Gastroesophageal sphincter (tissue), 3 donors: ENCODE measurements at regions not wholly inside any gene's neighbourhood (a gene's known extent, or its start where the extent isn't known, plus 50 kb on each side); places are given as distances from the start of the nearest gene placed in this dataset.

Experiments used
- EP300 ChIP-seq: sonication (generic); formaldehyde crosslinking; IDR thresholded peaks from one replicate; pipeline ENCODE4 v1.6.1; 2017; ENCODE audit warnings: antibody characterized with exemption, mild to moderate bottlenecking
- POLR2A ChIP-seq, 2 donors: fragments of 450-650 bp; IDR thresholded peaks; one replicate each; pipeline ENCODE4 v1.6.1; 2017; ENCODE audit warnings: antibody characterized with exemption in 2 of 2, mild to moderate bottlenecking in 2 of 2, moderate library complexity in 1 of 2
- POLR2AphosphoS5 ChIP-seq: sonication (generic); formaldehyde crosslinking; IDR thresholded peaks from one replicate; pipeline ENCODE4 v1.6.1; 2017; ENCODE audit warnings: antibody characterized with exemption
- TF ChIP-seq, protein P1 (sequence below), 4 experiments: fragments of 200-600 bp in 2 of 4; fragments of 450-650 bp in 2 of 4; sonication (generic) in 1 of 4; IDR thresholded peaks; one replicate each; pipeline ENCODE4 v1.5.1; 2017 to 2019; ENCODE audit warnings: antibody characterized with exemption in 4 of 4, mild to moderate bottlenecking in 2 of 4, moderate library complexity in 2 of 4

DNA sequence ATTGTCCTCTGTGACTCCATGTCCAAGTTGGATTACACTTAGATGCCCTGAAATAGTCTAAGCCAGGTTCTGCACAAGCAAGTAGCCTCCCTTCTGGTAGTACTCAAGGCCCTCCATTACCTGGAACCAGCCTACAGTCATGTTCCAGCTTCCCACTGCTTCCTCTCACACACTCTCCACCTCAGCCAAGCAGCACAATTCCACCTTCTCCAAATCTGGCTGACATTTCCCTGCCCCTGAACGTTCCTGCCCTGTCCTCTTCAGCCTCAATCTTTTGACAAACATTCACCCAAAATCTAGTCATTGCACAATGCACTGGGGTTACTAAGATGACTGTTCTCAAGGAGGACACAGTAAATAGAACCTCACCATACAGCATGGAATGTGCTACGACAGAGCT, 95.3 kb upstream of the KLHL29 start:
- TF ChIP-seq, protein P1, sequence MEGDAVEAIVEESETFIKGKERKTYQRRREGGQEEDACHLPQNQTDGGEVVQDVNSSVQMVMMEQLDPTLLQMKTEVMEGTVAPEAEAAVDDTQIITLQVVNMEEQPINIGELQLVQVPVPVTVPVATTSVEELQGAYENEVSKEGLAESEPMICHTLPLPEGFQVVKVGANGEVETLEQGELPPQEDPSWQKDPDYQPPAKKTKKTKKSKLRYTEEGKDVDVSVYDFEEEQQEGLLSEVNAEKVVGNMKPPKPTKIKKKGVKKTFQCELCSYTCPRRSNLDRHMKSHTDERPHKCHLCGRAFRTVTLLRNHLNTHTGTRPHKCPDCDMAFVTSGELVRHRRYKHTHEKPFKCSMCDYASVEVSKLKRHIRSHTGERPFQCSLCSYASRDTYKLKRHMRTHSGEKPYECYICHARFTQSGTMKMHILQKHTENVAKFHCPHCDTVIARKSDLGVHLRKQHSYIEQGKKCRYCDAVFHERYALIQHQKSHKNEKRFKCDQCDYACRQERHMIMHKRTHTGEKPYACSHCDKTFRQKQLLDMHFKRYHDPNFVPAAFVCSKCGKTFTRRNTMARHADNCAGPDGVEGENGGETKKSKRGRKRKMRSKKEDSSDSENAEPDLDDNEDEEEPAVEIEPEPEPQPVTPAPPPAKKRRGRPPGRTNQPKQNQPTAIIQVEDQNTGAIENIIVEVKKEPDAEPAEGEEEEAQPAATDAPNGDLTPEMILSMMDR (IDR thresholded peaks at IDR 0.05): no peak
- no peak for TF ChIP-seq POLR2AphosphoS5
- TF ChIP-seq POLR2A (IDR thresholded peaks at IDR 0.05): no peak
- no peak for TF ChIP-seq EP300
